ENCODE measurements at regions not wholly inside any gene's neighbourhood (a gene's known extent, or its start where the extent isn't known, plus 50 kb on each side); places are given as distances from the start of the nearest gene placed in this dataset.

DNA sequence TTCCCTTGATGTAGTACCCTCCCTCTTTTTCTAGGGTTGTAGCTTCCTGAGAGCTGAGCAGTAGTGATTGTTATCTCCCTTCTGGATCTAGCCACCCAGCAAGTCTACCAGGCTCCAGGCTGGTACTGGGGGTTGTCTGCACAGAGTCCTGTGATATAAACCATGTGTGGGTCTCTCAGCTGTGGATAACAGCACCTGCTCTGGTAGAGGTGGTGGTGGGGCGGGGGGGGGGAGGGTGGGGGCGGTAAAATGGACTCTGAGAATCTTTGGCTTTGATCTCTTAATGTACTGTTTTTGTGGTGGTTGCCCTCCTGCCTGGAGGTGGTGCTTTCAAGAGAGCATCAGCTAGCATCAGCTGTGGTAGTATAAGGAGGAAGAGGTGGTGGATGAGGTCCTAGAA lies 302.0 kb upstream of the CHRM2 start:
- Histone ChIP-seq H3K23me2 (ENCODE audit: insufficient read length, low read depth, low read length, poor library complexity, severe bottlenecking) (no peaks in the 10 kb centered on the region), H2AK5ac (ENCODE audit: insufficient read length, low read length) (no peak overlapping the region), H2BK5ac (ENCODE audit: insufficient read length, low read length) (no peak overlapping the region), H3K14ac (ENCODE audit: insufficient read depth, low read length) (no peak overlapping the region), H3K23ac (ENCODE audit: insufficient read length, low read depth, low read length) (no peak overlapping the region), H3K27me3 (ENCODE audit: insufficient read depth, low read length) (no peaks in the 10 kb centered on the region), H3K27ac (ENCODE audit: insufficient read length, low read depth, low read length) (no peak overlapping the region), H2BK20ac (ENCODE audit: low read depth, low read length, poor library complexity, severe bottlenecking) (no peak overlapping the region), H3K9ac (ENCODE audit: extremely low read depth, insufficient read length, low read length) (no peak overlapping the region), H3K79me1 (ENCODE audit: insufficient read depth, low read depth, low read length, poor library complexity, severe bottlenecking) (no peaks in the 10 kb centered on the region), H2BK15ac (ENCODE audit: low read depth, low read length) (no peak overlapping the region), H2AFZ (ENCODE audit: low read length) (no peak overlapping the region), H4K20me1 (ENCODE audit: control insufficient read depth, insufficient read depth, insufficient read length) (no peaks in the 10 kb centered on the region), H3K9me3 (ENCODE audit: control insufficient read depth, low read depth, low read length) (no peaks in the 10 kb centered on the region), H3K4me1 (ENCODE audit: insufficient read depth, low read length) (no peaks in the 10 kb centered on the region), H4K5ac (ENCODE audit: insufficient read length, low read depth, low read length) (no peak overlapping the region), H3K56ac (ENCODE audit: insufficient read length, low read depth, low read length) (no peak overlapping the region), H3K4ac (ENCODE audit: low read depth, low read length) (no peak overlapping the region), H3K79me2 (ENCODE audit: insufficient read depth, low read length) (no peaks in the 10 kb centered on the region), H4K91ac (ENCODE audit: insufficient read length, low read depth, low read length) (no peak overlapping the region), H2BK12ac (ENCODE audit: insufficient read length, low read depth, low read length) (no peak overlapping the region), H3T11ph (ENCODE audit: low read length) (no peak overlapping the region), H4K8ac (replicated peaks; ENCODE audit: insufficient read length, low read depth, low read length) (no peak overlapping the region), H3K18ac (ENCODE audit: insufficient read length, low read depth, low read length) (no peak overlapping the region), H3K4me2 (ENCODE audit: insufficient read depth, insufficient read length, low read length) (no peak overlapping the region), H2BK120ac (ENCODE audit: low read depth, low read length, poor library complexity, severe bottlenecking) (no peak overlapping the region)
- H3K4me3 Mint-ChIP-seq, result no peak overlapping the region
- no peak overlapping the region; a peak in 1 of 7 replicates for H3K27ac Mint-ChIP-seq
- TF ChIP-seq, protein P1, sequence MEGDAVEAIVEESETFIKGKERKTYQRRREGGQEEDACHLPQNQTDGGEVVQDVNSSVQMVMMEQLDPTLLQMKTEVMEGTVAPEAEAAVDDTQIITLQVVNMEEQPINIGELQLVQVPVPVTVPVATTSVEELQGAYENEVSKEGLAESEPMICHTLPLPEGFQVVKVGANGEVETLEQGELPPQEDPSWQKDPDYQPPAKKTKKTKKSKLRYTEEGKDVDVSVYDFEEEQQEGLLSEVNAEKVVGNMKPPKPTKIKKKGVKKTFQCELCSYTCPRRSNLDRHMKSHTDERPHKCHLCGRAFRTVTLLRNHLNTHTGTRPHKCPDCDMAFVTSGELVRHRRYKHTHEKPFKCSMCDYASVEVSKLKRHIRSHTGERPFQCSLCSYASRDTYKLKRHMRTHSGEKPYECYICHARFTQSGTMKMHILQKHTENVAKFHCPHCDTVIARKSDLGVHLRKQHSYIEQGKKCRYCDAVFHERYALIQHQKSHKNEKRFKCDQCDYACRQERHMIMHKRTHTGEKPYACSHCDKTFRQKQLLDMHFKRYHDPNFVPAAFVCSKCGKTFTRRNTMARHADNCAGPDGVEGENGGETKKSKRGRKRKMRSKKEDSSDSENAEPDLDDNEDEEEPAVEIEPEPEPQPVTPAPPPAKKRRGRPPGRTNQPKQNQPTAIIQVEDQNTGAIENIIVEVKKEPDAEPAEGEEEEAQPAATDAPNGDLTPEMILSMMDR (conservative IDR thresholded peaks at IDR 0.05), result no peak
- H3K36me3 Mint-ChIP-seq (ENCODE audit: insufficient read depth in 1 of 3, low read depth in 3 of 3), result no peaks in the 10 kb centered on the region; a peak in 1 of 7 replicates
- WGBS (ENCODE audit: extremely low coverage, insufficient read length, low lambda C conversion rate), result no CpG with 5 or more reads among the region's 2 CpGs
- H3K4me1 Mint-ChIP-seq, result no peaks in the 10 kb centered on the region
- DNase-seq, result no peak
- H3K27me3 Mint-ChIP-seq (ENCODE audit: low read depth), result no peaks in the 10 kb centered on the region
- H3K9me3 Mint-ChIP-seq, result no peaks in the 10 kb centered on the region; a peak in 1 of 5 replicates
